SK-N-SH treated with all-trans-retinoic acid at 6 μM for 48 hours (cell line): ENCODE measurements at regions not wholly inside any gene's neighbourhood (a gene's known extent, or its start where the extent isn't known, plus 50 kb on each side); places are given as distances from the start of the nearest gene placed in this dataset.

Source experiments
- ATAC-seq: fragments of 200-7000 bp; cut with Tn5 transposase; 3 replicates; pipeline ENCODE4 v1.9.1; 2020; ENCODE audit warnings: mild to moderate bottlenecking, moderate library complexity
- BACH2 ChIP-seq: fragments of 250-450 bp; sonication (Bioruptor Pico); IDR thresholded peaks from 2 replicates; pipeline ENCODE4 v1.9.0; 2021; ENCODE audit warnings: mild to moderate bottlenecking, borderline replicate concordance
- CSDC2 ChIP-seq: fragments of 250-450 bp; sonication (Bioruptor Pico); IDR thresholded peaks from 2 replicates; pipeline ENCODE4 v1.5.0; 2020; ENCODE audit warnings: mild to moderate bottlenecking, moderate library complexity
- ESRRG ChIP-seq: fragments of 250-450 bp; sonication (Bioruptor Pico); IDR thresholded peaks from 2 replicates; pipeline ENCODE4 v1.6.1; 2021; ENCODE audit warnings: mild to moderate bottlenecking
- GLIS3 ChIP-seq: fragments of 250-450 bp; sonication (Bioruptor Pico); IDR thresholded peaks from 2 replicates; pipeline ENCODE4 v1.5.0; 2020; ENCODE audit warnings: mild to moderate bottlenecking, moderate library complexity
- ISL1 ChIP-seq: fragments of 250-450 bp; sonication (Bioruptor Pico); IDR thresholded peaks from 2 replicates; pipeline ENCODE4 v2.1.2; 2022; ENCODE audit warnings: mild to moderate bottlenecking, moderate library complexity
- OSR1 ChIP-seq: fragments of 250-450 bp; sonication (Bioruptor Pico); IDR thresholded peaks from 2 replicates; pipeline ENCODE4 v1.8.0; 2022; ENCODE audit warnings: moderate library complexity, mild to moderate bottlenecking, inconsistent platforms
- PPARA ChIP-seq: fragments of 250-450 bp; sonication (Bioruptor Pico); IDR thresholded peaks from 2 replicates; pipeline ENCODE4 v1.5.0; 2020; ENCODE audit warnings: mild to moderate bottlenecking, borderline replicate concordance
- RARB ChIP-seq: fragments of 250-450 bp; sonication (Bioruptor Pico); IDR thresholded peaks from 2 replicates; pipeline ENCODE4 v1.8.0; 2021; ENCODE audit warnings: mild to moderate bottlenecking, moderate library complexity
- SNAI2 ChIP-seq: fragments of 250-450 bp; sonication (Bioruptor Pico); IDR thresholded peaks from 2 replicates; pipeline ENCODE4 v1.5.0; 2020; ENCODE audit warnings: mild to moderate bottlenecking, moderate library complexity
- TCF4 ChIP-seq: fragments of 250-450 bp; sonication (Bioruptor Pico); IDR thresholded peaks from 2 replicates; pipeline ENCODE4 v1.8.0; 2021; ENCODE audit warnings: mild to moderate bottlenecking, moderate library complexity, borderline replicate concordance
- TOX ChIP-seq: fragments of 250-450 bp; sonication (Bioruptor Pico); IDR thresholded peaks from 2 replicates; pipeline ENCODE4 v1.8.0; 2021; ENCODE audit warnings: mild to moderate bottlenecking, moderate library complexity, borderline replicate concordance
- ZC3H10 ChIP-seq: fragments of 250-450 bp; sonication (Bioruptor Pico); IDR thresholded peaks from 2 replicates; pipeline ENCODE4 v1.5.1; 2021; ENCODE audit warnings: mild to moderate bottlenecking, moderate library complexity
- ZFP3 ChIP-seq: fragments of 250-450 bp; sonication (Bioruptor Pico); IDR thresholded peaks from 2 replicates; pipeline ENCODE4 v1.5.0; 2020; ENCODE audit warnings: mild to moderate bottlenecking, moderate library complexity
- ZFP30 ChIP-seq: fragments of 450-650 bp; formaldehyde crosslinking; IDR thresholded peaks from 2 replicates; pipeline ENCODE4 v1.5.0; 2022; ENCODE audit warnings: mild to moderate bottlenecking, moderate library complexity
- ZNF565 ChIP-seq: fragments of 450-650 bp; formaldehyde crosslinking; conservative IDR thresholded peaks from 2 replicates; pipeline ENCODE4 v1.5.0; 2020; ENCODE audit warnings: low read depth, mild to moderate bottlenecking, moderate library complexity
- ZNF70 ChIP-seq: fragments of 450-650 bp; formaldehyde crosslinking; IDR thresholded peaks from 2 replicates; pipeline ENCODE4 v1.5.0; 2020; ENCODE audit warnings: mild to moderate bottlenecking, moderate library complexity
- ZNF8 ChIP-seq: fragments of 450-650 bp; formaldehyde crosslinking; IDR thresholded peaks from 2 replicates; pipeline ENCODE4 v1.5.0; 2020; ENCODE audit warnings: mild to moderate bottlenecking, moderate library complexity
- TF ChIP-seq, protein P1 (sequence below): fragments of 250-450 bp; sonication (Bioruptor Pico); IDR thresholded peaks from 2 replicates; pipeline ENCODE4 v1.8.0; 2021; ENCODE audit warnings: low read depth, mild to moderate bottlenecking, moderate library complexity, borderline replicate concordance
- TF ChIP-seq, protein P2 (sequence below): fragments of 250-450 bp; sonication (Bioruptor Pico); IDR thresholded peaks from 2 replicates; pipeline ENCODE4 v1.5.1; 2021; ENCODE audit warnings: mild to moderate bottlenecking, moderate library complexity
- TF ChIP-seq, protein P3 (sequence below): fragments of 250-450 bp; sonication (Bioruptor Pico); IDR thresholded peaks from 2 replicates; pipeline ENCODE4 v1.8.0; 2020; ENCODE audit warnings: mild to moderate bottlenecking, moderate library complexity, borderline replicate concordance
- TF ChIP-seq, protein P4 (sequence below): fragments of 250-450 bp; sonication (Bioruptor Pico); IDR thresholded peaks from 2 replicates; pipeline ENCODE4 v1.5.0; 2020; ENCODE audit warnings: mild to moderate bottlenecking, moderate library complexity
- TF ChIP-seq, protein P5 (sequence below): fragments of 250-450 bp; sonication (Bioruptor Pico); IDR thresholded peaks from 2 replicates; pipeline ENCODE4 v1.5.1; 2020; ENCODE audit warnings: low read depth, mild to moderate bottlenecking, moderate library complexity

DNA sequence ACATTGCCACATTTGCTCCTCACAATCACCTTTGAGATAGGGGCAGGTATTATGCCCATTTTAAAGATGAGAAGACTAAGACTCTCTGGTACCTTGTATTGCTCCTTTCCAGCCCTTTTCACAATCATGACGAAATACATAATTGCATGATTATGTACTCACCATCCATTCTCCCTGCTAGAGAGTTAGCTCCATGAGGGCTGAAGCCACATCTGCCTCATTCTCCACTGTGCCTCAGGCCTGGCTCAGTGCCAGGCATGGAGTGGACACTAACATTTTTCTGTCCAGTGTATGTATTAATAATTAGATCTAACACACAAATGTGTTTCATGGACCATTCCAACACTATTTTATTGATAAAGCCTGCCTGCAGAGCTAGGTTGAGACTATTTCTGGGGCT, 191.4 kb downstream of the MINAR1 start (continued):
- TF ChIP-seq, protein P1, sequence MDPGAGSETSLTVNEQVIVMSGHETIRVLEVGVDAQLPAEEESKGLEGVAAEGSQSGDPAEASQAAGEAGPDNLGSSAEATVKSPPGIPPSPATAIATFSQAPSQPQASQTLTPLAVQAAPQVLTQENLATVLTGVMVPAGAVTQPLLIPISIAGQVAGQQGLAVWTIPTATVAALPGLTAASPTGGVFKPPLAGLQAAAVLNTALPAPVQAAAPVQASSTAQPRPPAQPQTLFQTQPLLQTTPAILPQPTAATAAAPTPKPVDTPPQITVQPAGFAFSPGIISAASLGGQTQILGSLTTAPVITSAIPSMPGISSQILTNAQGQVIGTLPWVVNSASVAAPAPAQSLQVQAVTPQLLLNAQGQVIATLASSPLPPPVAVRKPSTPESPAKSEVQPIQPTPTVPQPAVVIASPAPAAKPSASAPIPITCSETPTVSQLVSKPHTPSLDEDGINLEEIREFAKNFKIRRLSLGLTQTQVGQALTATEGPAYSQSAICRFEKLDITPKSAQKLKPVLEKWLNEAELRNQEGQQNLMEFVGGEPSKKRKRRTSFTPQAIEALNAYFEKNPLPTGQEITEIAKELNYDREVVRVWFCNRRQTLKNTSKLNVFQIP, result no peak
- TF ChIP-seq ZNF565 (no peak), TCF4 (CRISPR knock-in tag) (no peak), GLIS3 (CRISPR knock-in tag) (no peak), BACH2 (CRISPR knock-in tag) (no peak)
- TF ChIP-seq, protein P2, sequence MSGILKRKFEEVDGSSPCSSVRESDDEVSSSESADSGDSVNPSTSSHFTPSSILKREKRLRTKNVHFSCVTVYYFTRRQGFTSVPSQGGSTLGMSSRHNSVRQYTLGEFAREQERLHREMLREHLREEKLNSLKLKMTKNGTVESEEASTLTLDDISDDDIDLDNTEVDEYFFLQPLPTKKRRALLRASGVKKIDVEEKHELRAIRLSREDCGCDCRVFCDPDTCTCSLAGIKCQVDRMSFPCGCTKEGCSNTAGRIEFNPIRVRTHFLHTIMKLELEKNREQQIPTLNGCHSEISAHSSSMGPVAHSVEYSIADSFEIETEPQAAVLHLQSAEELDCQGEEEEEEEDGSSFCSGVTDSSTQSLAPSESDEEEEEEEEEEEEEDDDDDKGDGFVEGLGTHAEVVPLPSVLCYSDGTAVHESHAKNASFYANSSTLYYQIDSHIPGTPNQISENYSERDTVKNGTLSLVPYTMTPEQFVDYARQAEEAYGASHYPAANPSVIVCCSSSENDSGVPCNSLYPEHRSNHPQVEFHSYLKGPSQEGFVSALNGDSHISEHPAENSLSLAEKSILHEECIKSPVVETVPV, result no peak

DNA sequence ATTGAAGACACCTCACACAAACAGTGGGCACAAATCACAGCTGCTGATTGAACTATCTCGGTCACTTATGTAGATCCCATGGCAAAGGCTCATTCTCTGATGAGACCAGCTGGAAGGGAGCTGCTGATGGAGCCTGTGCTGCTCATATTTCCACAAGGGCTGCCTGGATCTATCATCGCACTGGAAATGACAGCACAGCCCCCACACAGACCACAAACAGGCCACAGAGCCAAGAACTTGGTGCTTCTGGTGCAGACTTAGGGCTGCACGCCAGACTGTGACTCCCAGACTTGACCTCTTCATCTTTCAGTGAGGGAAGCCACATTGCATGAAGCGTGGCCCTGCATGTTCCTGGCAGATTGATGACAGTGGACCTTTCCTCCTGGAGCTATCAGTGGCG, 197.6 kb downstream of the MINAR1 start:
- TF ChIP-seq, protein P3, sequence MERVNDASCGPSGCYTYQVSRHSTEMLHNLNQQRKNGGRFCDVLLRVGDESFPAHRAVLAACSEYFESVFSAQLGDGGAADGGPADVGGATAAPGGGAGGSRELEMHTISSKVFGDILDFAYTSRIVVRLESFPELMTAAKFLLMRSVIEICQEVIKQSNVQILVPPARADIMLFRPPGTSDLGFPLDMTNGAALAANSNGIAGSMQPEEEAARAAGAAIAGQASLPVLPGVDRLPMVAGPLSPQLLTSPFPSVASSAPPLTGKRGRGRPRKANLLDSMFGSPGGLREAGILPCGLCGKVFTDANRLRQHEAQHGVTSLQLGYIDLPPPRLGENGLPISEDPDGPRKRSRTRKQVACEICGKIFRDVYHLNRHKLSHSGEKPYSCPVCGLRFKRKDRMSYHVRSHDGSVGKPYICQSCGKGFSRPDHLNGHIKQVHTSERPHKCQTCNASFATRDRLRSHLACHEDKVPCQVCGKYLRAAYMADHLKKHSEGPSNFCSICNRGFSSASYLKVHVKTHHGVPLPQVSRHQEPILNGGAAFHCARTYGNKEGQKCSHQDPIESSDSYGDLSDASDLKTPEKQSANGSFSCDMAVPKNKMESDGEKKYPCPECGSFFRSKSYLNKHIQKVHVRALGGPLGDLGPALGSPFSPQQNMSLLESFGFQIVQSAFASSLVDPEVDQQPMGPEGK (CRISPR knock-in tag), result no peak
- TF ChIP-seq ZFP30 (CRISPR knock-in tag) (no peak), BACH2 (CRISPR knock-in tag) (no peak), ZNF565 (no peak), SNAI2 (CRISPR knock-in tag) (no peak), ZFP3 (no peak), CSDC2 (no peak)
- TF ChIP-seq, protein P4, sequence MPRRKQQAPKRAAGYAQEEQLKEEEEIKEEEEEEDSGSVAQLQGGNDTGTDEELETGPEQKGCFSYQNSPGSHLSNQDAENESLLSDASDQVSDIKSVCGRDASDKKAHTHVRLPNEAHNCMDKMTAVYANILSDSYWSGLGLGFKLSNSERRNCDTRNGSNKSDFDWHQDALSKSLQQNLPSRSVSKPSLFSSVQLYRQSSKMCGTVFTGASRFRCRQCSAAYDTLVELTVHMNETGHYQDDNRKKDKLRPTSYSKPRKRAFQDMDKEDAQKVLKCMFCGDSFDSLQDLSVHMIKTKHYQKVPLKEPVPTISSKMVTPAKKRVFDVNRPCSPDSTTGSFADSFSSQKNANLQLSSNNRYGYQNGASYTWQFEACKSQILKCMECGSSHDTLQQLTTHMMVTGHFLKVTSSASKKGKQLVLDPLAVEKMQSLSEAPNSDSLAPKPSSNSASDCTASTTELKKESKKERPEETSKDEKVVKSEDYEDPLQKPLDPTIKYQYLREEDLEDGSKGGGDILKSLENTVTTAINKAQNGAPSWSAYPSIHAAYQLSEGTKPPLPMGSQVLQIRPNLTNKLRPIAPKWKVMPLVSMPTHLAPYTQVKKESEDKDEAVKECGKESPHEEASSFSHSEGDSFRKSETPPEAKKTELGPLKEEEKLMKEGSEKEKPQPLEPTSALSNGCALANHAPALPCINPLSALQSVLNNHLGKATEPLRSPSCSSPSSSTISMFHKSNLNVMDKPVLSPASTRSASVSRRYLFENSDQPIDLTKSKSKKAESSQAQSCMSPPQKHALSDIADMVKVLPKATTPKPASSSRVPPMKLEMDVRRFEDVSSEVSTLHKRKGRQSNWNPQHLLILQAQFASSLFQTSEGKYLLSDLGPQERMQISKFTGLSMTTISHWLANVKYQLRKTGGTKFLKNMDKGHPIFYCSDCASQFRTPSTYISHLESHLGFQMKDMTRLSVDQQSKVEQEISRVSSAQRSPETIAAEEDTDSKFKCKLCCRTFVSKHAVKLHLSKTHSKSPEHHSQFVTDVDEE, result no peak
- TF ChIP-seq, protein P1, result no peak
- TF ChIP-seq, protein P5, sequence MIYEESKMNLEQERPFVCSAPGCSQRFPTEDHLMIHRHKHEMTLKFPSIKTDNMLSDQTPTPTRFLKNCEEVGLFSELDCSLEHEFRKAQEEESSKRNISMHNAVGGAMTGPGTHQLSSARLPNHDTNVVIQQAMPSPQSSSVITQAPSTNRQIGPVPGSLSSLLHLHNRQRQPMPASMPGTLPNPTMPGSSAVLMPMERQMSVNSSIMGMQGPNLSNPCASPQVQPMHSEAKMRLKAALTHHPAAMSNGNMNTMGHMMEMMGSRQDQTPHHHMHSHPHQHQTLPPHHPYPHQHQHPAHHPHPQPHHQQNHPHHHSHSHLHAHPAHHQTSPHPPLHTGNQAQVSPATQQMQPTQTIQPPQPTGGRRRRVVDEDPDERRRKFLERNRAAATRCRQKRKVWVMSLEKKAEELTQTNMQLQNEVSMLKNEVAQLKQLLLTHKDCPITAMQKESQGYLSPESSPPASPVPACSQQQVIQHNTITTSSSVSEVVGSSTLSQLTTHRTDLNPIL (CRISPR knock-in tag), result no peak
- peak; percentile 86 for ATAC-seq

DNA sequence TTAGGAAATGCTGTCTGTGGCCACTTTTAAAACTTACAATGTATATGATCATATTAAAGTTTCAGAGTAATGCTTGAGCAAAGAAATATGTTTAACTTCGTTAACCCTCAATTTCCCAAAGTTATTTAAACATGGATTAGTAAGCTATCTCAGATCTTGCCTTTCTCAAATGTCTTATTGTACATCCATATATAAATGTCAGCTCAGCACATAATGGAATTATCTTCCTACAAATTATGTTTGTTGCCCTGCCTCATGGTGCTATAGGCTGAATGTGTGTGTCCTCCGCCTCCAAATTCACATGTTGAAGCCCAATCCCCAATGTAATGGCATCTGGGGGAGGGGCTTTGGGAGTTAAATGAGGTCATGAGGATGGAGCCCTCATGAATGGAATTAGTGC, 200.3 kb downstream of the MINAR1 start:
- TF ChIP-seq ZFP3, result no peak
- TF ChIP-seq ZFP30 (CRISPR knock-in tag), result no peak
- TF ChIP-seq SNAI2 (CRISPR knock-in tag), result no peak
- no peak for TF ChIP-seq ZNF565
- TF ChIP-seq ZC3H10 (CRISPR knock-in tag), result no peak
- TF ChIP-seq BACH2 (CRISPR knock-in tag), result no peak
- no peak for TF ChIP-seq ISL1
- no peak for TF ChIP-seq OSR1 (CRISPR knock-in tag)
- no peak for TF ChIP-seq GLIS3 (CRISPR knock-in tag)
- no peak for TF ChIP-seq PPARA
- TF ChIP-seq ZNF8, result no peak
- no peak for TF ChIP-seq ZNF70 (CRISPR knock-in tag)
- TF ChIP-seq, protein P3 (CRISPR knock-in tag), result no peak
- TF ChIP-seq, protein P2, result no peak
- TF ChIP-seq TCF4 (CRISPR knock-in tag), result no peak
- TF ChIP-seq CSDC2, result no peak
- no peak for TF ChIP-seq TOX (CRISPR knock-in tag)
- TF ChIP-seq ESRRG (CRISPR knock-in tag), result no peak
- TF ChIP-seq RARB, result no peak

More for the DNA sequence above, 200.3 kb downstream of the MINAR1 start:
- ATAC-seq, result no peak
